ENCODE measurements at regions not wholly inside any gene's neighbourhood (a gene's known extent, or its start where the extent isn't known, plus 50 kb on each side); places are given as distances from the start of the nearest gene placed in this dataset.

DNA sequence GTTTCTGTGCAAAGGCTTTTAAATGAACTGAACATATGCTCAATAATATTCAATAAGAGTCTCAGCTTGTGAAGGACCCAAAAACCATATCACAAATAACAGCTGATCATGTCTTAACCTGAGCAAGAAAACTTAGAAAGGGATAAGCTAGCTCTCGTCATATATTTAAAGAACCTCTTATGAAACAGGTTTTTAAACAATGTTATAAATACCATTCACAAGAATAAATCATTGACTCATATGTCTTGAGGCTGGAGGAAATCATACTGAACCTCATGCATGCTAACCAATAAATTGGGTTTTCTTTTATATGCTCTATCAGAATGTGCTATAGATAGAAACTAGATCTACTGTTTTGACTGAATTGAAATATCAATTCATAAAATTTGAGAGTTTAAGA, 426.9 kb downstream of the NOVA1 start:
- H3K4me1 ChIP-seq (ENCODE audit: control insufficient read depth, low read depth, low read length), result no peaks in the 10 kb centered on the region
- no peak overlapping the region for H3K27ac ChIP-seq (ENCODE audit: low read length)
- no peaks in the 10 kb centered on the region for H3K36me3 ChIP-seq (ENCODE audit: control insufficient read depth, low read depth, low read length)
- H3K9ac ChIP-seq (ENCODE audit: low read length), result no peak overlapping the region
- no peak overlapping the region for H3K4me3 ChIP-seq (ENCODE audit: low read length)
- no peaks in the 10 kb centered on the region for H3K27me3 ChIP-seq (ENCODE audit: control insufficient read depth, insufficient read depth, low read length)
- H3K9me3 ChIP-seq (ENCODE audit: control insufficient read depth, low read depth, low read length), result no peaks in the 10 kb centered on the region

- Histone ChIP-seq H3K27me3 (ENCODE audit: control insufficient read depth, insufficient read depth, low read length) (no peaks in the 10 kb centered on the region), H3K36me3 (ENCODE audit: control insufficient read depth, low read depth, low read length) (no peaks in the 10 kb centered on the region), H3K9ac (ENCODE audit: low read length) (no peak overlapping the region), H3K27ac (ENCODE audit: low read length) (no peak overlapping the region), H3K4me1 (ENCODE audit: control insufficient read depth, low read depth, low read length) (no peaks in the 10 kb centered on the region), H3K9me3 (ENCODE audit: control insufficient read depth, low read depth, low read length) (no peaks in the 10 kb centered on the region), H3K4me3 (ENCODE audit: low read length) (no peak overlapping the region)
Observed at GRCh38 chr14:26163761-26164160, 434.1 kb downstream of the NOVA1 start.

- no peak overlapping the region for H3K27ac ChIP-seq (ENCODE audit: low read length)
Observed at GRCh38 chr14:26157517-26157916, 440.3 kb downstream of the NOVA1 start.

GRCh38 chr14:26143057-26143456, 454.8 kb downstream of the NOVA1 start:
- Histone ChIP-seq H3K4me1 (ENCODE audit: control insufficient read depth, low read depth, low read length) (peaks cover 3% of the 10 kb centered on the region), H3K27me3 (ENCODE audit: control insufficient read depth, insufficient read depth, low read length) (no peaks in the 10 kb centered on the region), H3K36me3 (ENCODE audit: control insufficient read depth, low read depth, low read length) (no peaks in the 10 kb centered on the region), H3K27ac (ENCODE audit: low read length) (no peak overlapping the region), H3K9me3 (ENCODE audit: control insufficient read depth, low read depth, low read length) (no peaks in the 10 kb centered on the region), H3K4me3 (ENCODE audit: low read length) (no peak overlapping the region), H3K9ac (ENCODE audit: low read length) (no peak overlapping the region)

More at GRCh38 chr14:26157517-26157916, 440.3 kb downstream of the NOVA1 start:
- no peaks in the 10 kb centered on the region for H3K4me1 ChIP-seq (ENCODE audit: control insufficient read depth, low read depth, low read length)
- H3K9ac ChIP-seq (ENCODE audit: low read length), result no peak overlapping the region
- H3K4me3 ChIP-seq (ENCODE audit: low read length), result no peak overlapping the region
- H3K27me3 ChIP-seq (ENCODE audit: control insufficient read depth, insufficient read depth, low read length), result no peaks in the 10 kb centered on the region
- H3K36me3 ChIP-seq (ENCODE audit: control insufficient read depth, low read depth, low read length), result no peaks in the 10 kb centered on the region
- no peaks in the 10 kb centered on the region for H3K9me3 ChIP-seq (ENCODE audit: control insufficient read depth, low read depth, low read length)

GRCh38 chr14:26138764-26139445, 458.9 kb downstream of the NOVA1 start:
- peaks cover 3% of the 10 kb centered on the region for H3K4me1 ChIP-seq (ENCODE audit: control insufficient read depth, low read depth, low read length)
- H3K9me3 ChIP-seq (ENCODE audit: control insufficient read depth, low read depth, low read length), result no peaks in the 10 kb centered on the region
- H3K36me3 ChIP-seq (ENCODE audit: control insufficient read depth, low read depth, low read length), result no peaks in the 10 kb centered on the region
- no peak overlapping the region for H3K27ac ChIP-seq (ENCODE audit: low read length)
- no peak overlapping the region for H3K4me3 ChIP-seq (ENCODE audit: low read length)
- no peaks in the 10 kb centered on the region for H3K27me3 ChIP-seq (ENCODE audit: control insufficient read depth, insufficient read depth, low read length)
- no peak overlapping the region for H3K9ac ChIP-seq (ENCODE audit: low read length)

- H3K27me3 ChIP-seq (ENCODE audit: control insufficient read depth, insufficient read depth, low read length), result no peaks in the 10 kb centered on the region
- H3K4me3 ChIP-seq (ENCODE audit: low read length), result no peak overlapping the region
- no peaks in the 10 kb centered on the region for H3K9me3 ChIP-seq (ENCODE audit: control insufficient read depth, low read depth, low read length)
- H3K4me1 ChIP-seq (ENCODE audit: control insufficient read depth, low read depth, low read length), result peaks cover 3% of the 10 kb centered on the region
- H3K27ac ChIP-seq (ENCODE audit: low read length), result no peak overlapping the region
- H3K9ac ChIP-seq (ENCODE audit: low read length), result no peak overlapping the region
- no peaks in the 10 kb centered on the region for H3K36me3 ChIP-seq (ENCODE audit: control insufficient read depth, low read depth, low read length)
Observed at GRCh38 chr14:26137161-26137560, 460.7 kb downstream of the NOVA1 start.

DNA sequence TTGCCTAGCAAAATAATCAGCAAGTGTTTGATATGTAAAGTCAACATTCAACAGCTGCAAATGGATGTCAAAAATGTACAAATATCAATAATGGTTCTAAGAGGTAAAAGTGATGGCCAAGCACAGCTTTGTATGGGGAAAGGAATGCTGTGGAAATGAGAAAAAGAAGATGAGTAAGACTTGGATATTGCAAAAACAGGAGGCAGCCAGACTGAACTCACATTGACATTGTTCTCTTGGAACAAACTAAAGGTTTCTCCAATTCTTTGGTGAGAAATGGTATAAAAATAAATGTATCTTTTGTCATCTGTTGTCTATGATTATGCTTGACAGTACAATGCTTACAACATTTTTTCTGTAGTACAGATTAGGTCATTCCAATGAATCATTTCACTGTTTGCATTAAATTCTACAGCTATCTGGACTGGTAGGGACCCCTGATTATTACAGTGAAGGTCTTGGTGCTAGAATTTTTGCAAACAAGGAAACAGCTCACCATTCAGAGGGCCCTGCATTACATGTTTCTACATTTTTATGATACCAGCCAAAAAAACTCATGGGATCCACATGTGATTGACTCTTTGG, 465.7 kb downstream of the NOVA1 start:
- Histone ChIP-seq H3K27ac (ENCODE audit: low read length) (no peak overlapping the region), H3K27me3 (ENCODE audit: control insufficient read depth, insufficient read depth, low read length) (no peaks in the 10 kb centered on the region), H3K9ac (ENCODE audit: low read length) (no peak overlapping the region), H3K4me1 (ENCODE audit: control insufficient read depth, low read depth, low read length) (peaks cover 15% of the 10 kb centered on the region), H3K36me3 (ENCODE audit: control insufficient read depth, low read depth, low read length) (no peaks in the 10 kb centered on the region), H3K9me3 (ENCODE audit: control insufficient read depth, low read depth, low read length) (no peaks in the 10 kb centered on the region), H3K4me3 (ENCODE audit: low read length) (no peak overlapping the region)

DNA sequence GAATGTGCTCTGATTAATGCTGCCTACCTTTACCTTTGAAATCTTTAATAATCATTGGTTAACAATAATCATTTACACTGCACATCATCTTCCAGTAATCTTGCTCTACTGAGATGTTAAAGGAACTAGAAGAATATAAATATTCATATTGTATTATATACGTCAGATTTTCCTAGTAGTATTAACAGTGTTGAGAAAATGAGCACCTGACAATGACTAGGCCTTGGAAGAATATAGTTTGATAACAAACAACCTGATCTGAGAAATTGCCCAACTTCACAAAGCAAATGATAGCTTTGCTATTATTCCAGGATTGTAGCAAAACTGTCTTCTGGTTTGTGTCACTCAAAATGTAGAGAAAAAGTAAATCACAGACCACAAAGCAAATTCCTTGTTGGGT, 467.1 kb downstream of the NOVA1 start:
- Histone ChIP-seq H3K4me3 (ENCODE audit: low read length) (no peak overlapping the region), H3K4me1 (ENCODE audit: control insufficient read depth, low read depth, low read length) (peaks cover 15% of the 10 kb centered on the region), H3K36me3 (ENCODE audit: control insufficient read depth, low read depth, low read length) (no peaks in the 10 kb centered on the region), H3K9ac (ENCODE audit: low read length) (no peak overlapping the region), H3K9me3 (ENCODE audit: control insufficient read depth, low read depth, low read length) (no peaks in the 10 kb centered on the region), H3K27ac (ENCODE audit: low read length) (no peak overlapping the region), H3K27me3 (ENCODE audit: control insufficient read depth, insufficient read depth, low read length) (no peaks in the 10 kb centered on the region)

- no peaks in the 10 kb centered on the region for H3K9me3 ChIP-seq (ENCODE audit: control insufficient read depth, low read depth, low read length)
- peaks cover 15% of the 10 kb centered on the region for H3K4me1 ChIP-seq (ENCODE audit: control insufficient read depth, low read depth, low read length)
- no peaks in the 10 kb centered on the region for H3K36me3 ChIP-seq (ENCODE audit: control insufficient read depth, low read depth, low read length)
- H3K4me3 ChIP-seq (ENCODE audit: low read length), result no peak overlapping the region
- H3K27ac ChIP-seq (ENCODE audit: low read length), result no peak overlapping the region
- no peaks in the 10 kb centered on the region for H3K27me3 ChIP-seq (ENCODE audit: control insufficient read depth, insufficient read depth, low read length)
- no peak overlapping the region for H3K9ac ChIP-seq (ENCODE audit: low read length)
Observed at GRCh38 chr14:26128931-26129671, 468.7 kb downstream of the NOVA1 start.

DNA sequence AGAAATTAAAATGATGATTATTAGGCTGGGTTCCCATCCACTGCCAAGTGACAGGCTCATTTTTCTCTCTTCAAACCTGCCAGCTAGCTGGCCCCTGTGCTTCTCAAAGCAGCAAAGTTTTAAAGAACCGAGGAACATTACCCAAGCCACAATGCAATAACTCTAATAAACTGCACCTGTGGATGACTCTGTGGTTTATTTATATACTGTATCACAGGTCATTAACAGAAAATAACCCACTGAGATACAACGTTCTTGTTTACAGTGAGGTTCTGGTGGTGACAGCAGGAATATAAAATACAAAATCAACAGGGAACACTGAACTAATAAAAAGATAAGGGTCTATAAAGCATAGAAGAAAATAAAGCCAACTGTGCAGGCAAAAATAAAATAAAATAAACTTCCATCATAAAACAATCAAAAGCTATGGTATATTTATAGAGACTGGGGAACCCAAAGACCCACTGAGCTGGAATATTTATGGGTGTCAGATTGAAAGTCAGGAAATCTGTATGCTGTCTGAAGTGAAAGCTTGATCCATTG, 472.9 kb downstream of the NOVA1 start:
- no peak overlapping the region for H3K9ac ChIP-seq (ENCODE audit: low read length)
- no peak overlapping the region for H3K4me3 ChIP-seq (ENCODE audit: low read length)
- H3K36me3 ChIP-seq (ENCODE audit: control insufficient read depth, low read depth, low read length), result no peaks in the 10 kb centered on the region
- peaks cover 11% of the 10 kb centered on the region for H3K4me1 ChIP-seq (ENCODE audit: control insufficient read depth, low read depth, low read length)
- no peaks in the 10 kb centered on the region for H3K9me3 ChIP-seq (ENCODE audit: control insufficient read depth, low read depth, low read length)
- H3K27me3 ChIP-seq (ENCODE audit: control insufficient read depth, insufficient read depth, low read length), result no peaks in the 10 kb centered on the region
- H3K27ac ChIP-seq (ENCODE audit: low read length), result no peak overlapping the region

- no peak overlapping the region for H3K4me3 ChIP-seq (ENCODE audit: low read length)
- H3K9me3 ChIP-seq (ENCODE audit: control insufficient read depth, low read depth, low read length), result no peaks in the 10 kb centered on the region
- no peaks in the 10 kb centered on the region for H3K27me3 ChIP-seq (ENCODE audit: control insufficient read depth, insufficient read depth, low read length)
- no peak overlapping the region for H3K9ac ChIP-seq (ENCODE audit: low read length)
- no peak overlapping the region for H3K27ac ChIP-seq (ENCODE audit: low read length)
- no peaks in the 10 kb centered on the region for H3K4me1 ChIP-seq (ENCODE audit: control insufficient read depth, low read depth, low read length)
- H3K36me3 ChIP-seq (ENCODE audit: control insufficient read depth, low read depth, low read length), result no peaks in the 10 kb centered on the region
Observed at GRCh38 chr14:26123459-26123858, 474.4 kb downstream of the NOVA1 start.
